ENCODE measurements at regions not wholly inside any gene's neighbourhood (a gene's known extent, or its start where the extent isn't known, plus 50 kb on each side); places are given as distances from the start of the nearest gene placed in this dataset.

DNA sequence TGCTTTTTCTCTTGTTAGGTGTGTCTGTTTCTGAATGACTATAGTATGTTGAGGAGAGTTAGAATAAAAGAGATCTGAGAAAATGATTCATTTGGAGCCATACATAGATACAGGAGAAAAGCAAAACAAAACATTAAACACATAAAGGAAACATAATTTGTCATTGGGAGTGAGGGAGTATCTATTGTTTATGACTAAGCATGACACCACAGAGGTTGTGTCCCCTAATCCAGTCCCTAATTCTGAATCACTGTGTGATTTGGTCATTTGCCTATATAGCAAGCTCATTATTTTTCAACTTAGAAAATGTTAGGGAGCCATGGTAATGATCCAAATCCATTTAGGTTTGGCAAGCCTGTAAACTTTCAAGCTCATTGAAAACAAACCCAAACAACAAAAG is 132.3 kb upstream of the BMPER start:
- TF ChIP-seq MYC (IDR thresholded peaks at IDR 0.05; ENCODE audit: low read depth, low read length) (no peak), POLR2A (IDR thresholded peaks at IDR 0.05; ENCODE audit: extremely low read depth, insufficient read length) (no peak)
- TF ChIP-seq, protein P1, sequence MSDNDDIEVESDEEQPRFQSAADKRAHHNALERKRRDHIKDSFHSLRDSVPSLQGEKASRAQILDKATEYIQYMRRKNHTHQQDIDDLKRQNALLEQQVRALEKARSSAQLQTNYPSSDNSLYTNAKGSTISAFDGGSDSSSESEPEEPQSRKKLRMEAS (IDR thresholded peaks at IDR 0.05; ENCODE audit: low read depth, low read length), result no peak
- TF ChIP-seq, protein P2, sequence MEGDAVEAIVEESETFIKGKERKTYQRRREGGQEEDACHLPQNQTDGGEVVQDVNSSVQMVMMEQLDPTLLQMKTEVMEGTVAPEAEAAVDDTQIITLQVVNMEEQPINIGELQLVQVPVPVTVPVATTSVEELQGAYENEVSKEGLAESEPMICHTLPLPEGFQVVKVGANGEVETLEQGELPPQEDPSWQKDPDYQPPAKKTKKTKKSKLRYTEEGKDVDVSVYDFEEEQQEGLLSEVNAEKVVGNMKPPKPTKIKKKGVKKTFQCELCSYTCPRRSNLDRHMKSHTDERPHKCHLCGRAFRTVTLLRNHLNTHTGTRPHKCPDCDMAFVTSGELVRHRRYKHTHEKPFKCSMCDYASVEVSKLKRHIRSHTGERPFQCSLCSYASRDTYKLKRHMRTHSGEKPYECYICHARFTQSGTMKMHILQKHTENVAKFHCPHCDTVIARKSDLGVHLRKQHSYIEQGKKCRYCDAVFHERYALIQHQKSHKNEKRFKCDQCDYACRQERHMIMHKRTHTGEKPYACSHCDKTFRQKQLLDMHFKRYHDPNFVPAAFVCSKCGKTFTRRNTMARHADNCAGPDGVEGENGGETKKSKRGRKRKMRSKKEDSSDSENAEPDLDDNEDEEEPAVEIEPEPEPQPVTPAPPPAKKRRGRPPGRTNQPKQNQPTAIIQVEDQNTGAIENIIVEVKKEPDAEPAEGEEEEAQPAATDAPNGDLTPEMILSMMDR (IDR thresholded peaks at IDR 0.05; ENCODE audit: low read depth, low read length), result no peak
- no peak for DNase-seq (ENCODE audit: low read depth)
- no peak overlapping the region for H3K4me3 ChIP-seq (ENCODE audit: low read depth, low read length)

DNA sequence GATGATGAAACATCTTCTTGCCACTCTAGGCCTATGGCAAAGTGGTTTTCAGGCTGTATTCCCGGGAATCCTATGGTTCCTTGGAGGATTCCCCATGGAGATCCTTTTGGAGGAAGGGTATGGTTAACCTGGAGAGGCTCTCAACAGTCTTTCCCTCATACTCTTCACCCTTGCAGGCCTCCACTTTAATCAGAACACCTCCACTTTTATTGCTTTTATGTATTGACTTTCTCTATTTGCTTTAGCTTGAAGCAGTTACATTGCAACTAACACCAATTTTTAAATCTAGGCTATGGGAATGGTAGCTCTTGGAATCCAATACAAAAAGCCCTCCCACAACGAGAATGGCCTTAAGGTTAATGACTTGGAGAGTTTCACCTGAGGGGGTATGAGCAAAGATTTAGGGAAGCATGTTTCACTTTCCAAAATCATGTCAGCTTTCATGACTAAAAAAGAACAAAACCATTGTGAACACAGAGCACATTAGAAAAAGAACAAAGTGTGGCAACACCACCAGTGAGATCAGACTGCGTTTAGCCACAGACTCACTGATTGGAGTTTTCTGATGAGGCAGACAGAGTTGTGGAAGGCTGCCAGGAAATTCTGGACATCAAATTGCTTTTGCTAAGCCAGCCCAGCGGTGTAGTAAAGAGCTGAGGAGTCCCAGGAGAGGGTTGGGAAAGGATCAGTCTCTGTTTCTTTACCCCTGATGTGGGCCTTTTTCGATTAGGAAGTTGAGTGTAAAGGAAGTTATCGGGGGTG is 130.4 kb upstream of the BMPER start:
- H3K4me3 ChIP-seq (ENCODE audit: low read depth, low read length), result no peak overlapping the region
- DNase-seq (ENCODE audit: low read depth), result no peak
- TF ChIP-seq POLR2A (IDR thresholded peaks at IDR 0.05; ENCODE audit: extremely low read depth, insufficient read length), result no peak
- TF ChIP-seq, protein P1 (IDR thresholded peaks at IDR 0.05; ENCODE audit: low read depth, low read length), result no peak

DNA sequence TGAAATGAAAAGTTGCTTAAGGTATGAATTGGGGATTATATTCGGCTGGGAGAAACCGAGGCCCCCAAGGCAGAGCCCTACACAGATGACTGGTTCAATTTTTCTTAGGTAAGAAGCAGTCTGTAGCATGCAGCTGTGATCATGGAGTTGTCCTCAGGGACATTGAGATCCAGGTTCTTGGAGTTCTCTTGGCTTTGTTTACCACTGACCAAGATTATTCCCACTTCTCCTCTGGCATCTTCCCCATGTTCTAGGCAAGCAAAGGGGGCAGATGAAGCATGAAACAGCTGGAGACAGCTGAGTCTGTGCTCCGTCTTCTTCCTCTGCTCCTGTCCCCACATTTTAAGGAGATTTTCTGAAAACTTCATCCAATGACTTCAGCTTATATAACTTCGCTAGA is 129.5 kb upstream of the BMPER start:
- DNase-seq (ENCODE audit: low read depth), result no peak
- no peak for TF ChIP-seq MYC (IDR thresholded peaks at IDR 0.05; ENCODE audit: low read depth, low read length)
- no peak for TF ChIP-seq POLR2A (IDR thresholded peaks at IDR 0.05; ENCODE audit: extremely low read depth, insufficient read length)
- TF ChIP-seq, protein P1 (IDR thresholded peaks at IDR 0.05; ENCODE audit: low read depth, low read length), result no peak
- TF ChIP-seq, protein P2 (IDR thresholded peaks at IDR 0.05; ENCODE audit: low read depth, low read length), result no peak
- no peak overlapping the region for H3K4me3 ChIP-seq (ENCODE audit: low read depth, low read length)

DNA sequence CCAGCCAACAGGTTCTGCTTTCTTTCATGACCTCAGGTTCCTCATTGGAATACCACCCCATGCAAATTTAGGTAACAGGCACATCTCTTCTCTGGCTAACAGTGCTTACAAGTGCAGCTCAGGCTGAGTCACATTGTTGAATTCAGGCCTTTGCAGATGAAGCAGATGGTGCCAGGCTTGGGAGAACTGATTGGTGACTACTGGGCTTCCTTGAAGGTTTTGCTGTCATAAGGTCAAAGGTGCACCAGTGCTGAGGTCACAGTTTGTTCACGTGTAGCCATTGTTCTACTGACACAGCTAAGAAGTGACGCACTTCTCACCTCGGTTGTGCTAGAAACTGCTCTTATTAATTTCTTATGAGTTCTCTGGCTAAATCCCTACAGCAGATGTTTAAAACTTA is 128.6 kb upstream of the BMPER start:
- no peak for DNase-seq (ENCODE audit: low read depth)
- H3K4me3 ChIP-seq (ENCODE audit: low read depth, low read length), result no peak overlapping the region
- TF ChIP-seq MYC (IDR thresholded peaks at IDR 0.05; ENCODE audit: low read depth, low read length), result no peak
- TF ChIP-seq, protein P1 (IDR thresholded peaks at IDR 0.05; ENCODE audit: low read depth, low read length), result no peak
- TF ChIP-seq, protein P2 (IDR thresholded peaks at IDR 0.05; ENCODE audit: low read depth, low read length), result no peak

DNA sequence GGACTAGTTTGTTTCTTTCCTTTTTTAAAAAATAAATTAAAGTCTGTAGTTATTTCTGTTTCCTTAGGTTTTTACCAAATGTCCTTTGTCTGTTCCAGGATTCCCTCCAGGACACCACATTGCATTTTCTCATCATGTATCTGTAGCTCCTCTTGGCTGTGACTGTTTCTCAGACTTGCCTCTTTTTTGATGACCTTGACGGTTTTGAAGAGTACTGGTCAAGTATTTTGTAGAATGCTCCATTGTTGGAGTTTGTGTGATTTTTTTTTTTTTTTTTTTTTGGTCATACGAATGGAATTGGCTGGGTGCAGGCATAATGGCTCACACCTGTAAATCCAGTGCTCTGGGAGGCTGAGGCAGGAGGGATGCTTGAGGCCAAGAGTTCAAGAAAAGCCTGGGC is 127.1 kb upstream of the BMPER start:
- no peak overlapping the region for H3K4me3 ChIP-seq (ENCODE audit: low read depth, low read length)
- TF ChIP-seq, protein P2 (IDR thresholded peaks at IDR 0.05; ENCODE audit: low read depth, low read length), result no peak
- TF ChIP-seq MYC (IDR thresholded peaks at IDR 0.05; ENCODE audit: low read depth, low read length), result no peak
- TF ChIP-seq, protein P1 (IDR thresholded peaks at IDR 0.05; ENCODE audit: low read depth, low read length), result no peak
- TF ChIP-seq POLR2A (IDR thresholded peaks at IDR 0.05; ENCODE audit: extremely low read depth, insufficient read length), result no peak
- no peak for DNase-seq (ENCODE audit: low read depth)

DNA sequence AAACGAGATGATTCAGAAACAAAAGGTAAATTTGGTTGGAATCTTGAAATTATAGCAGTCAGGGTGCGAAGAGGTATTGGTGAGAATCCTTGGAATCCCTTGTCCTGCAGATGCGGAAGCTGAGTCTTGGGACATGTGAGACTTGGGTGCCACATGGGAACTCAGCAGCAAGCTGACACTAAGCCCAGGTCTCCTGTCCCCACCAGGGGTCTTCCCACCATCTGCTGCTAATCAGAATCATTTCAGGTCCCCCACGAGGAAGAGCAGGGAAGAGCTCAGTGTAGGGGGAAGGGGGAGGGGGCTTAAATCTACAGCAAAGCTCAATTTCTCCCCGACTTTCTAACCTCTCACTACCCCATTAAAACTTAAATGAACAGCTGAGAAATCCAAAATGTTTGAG is 126.1 kb upstream of the BMPER start:
- H3K4me3 ChIP-seq (ENCODE audit: low read depth, low read length), result no peak overlapping the region
- TF ChIP-seq MYC (IDR thresholded peaks at IDR 0.05; ENCODE audit: low read depth, low read length) (no peak), POLR2A (IDR thresholded peaks at IDR 0.05; ENCODE audit: extremely low read depth, insufficient read length) (no peak)
- TF ChIP-seq, protein P1 (IDR thresholded peaks at IDR 0.05; ENCODE audit: low read depth, low read length), result no peak
- TF ChIP-seq, protein P2 (IDR thresholded peaks at IDR 0.05; ENCODE audit: low read depth, low read length), result no peak
- no peak for DNase-seq (ENCODE audit: low read depth)

All from NB4 (cell line).